Activated naive CD8-positive, alpha-beta T cell treated with anti-CD3 and anti-CD28 coated beads, Interleukin-2, amount 50 U/mL, for 24 hours (primary cell): ENCODE measurements at regions not wholly inside any gene's neighbourhood (a gene's known extent, or its start where the extent isn't known, plus 50 kb on each side); places are given as distances from the start of the nearest gene placed in this dataset.

Experiments
- ATAC-seq: fragments of 150-1000 bp; cut with Tn5 transposase; one replicate; pipeline ENCODE4 v1.10.0; 2021
- DNase-seq: peaks from one replicate; pipeline ENCODE4 v3.0.0; 2021
- H3K27ac Mint-ChIP-seq: one replicate; pipeline ENCODE4 v1.8.0; 2021; ENCODE audit warnings: mild to moderate bottlenecking, mixed read lengths
- H3K27me3 Mint-ChIP-seq: one replicate; pipeline ENCODE4 v1.8.0; 2021; ENCODE audit warnings: mixed read lengths
- H3K36me3 Mint-ChIP-seq: one replicate; pipeline ENCODE4 v1.8.0; 2021; ENCODE audit warnings: low read depth, mixed read lengths
- H3K4me1 Mint-ChIP-seq: one replicate; pipeline ENCODE4 v1.8.0; 2021; ENCODE audit warnings: mixed read lengths
- H3K4me3 Mint-ChIP-seq: one replicate; pipeline ENCODE4 v1.8.0; 2021; ENCODE audit warnings: mild to moderate bottlenecking, moderate library complexity, mixed read lengths
- H3K9me3 Mint-ChIP-seq: one replicate; pipeline ENCODE4 v1.8.0; 2021; ENCODE audit warnings: mixed read lengths

DNA sequence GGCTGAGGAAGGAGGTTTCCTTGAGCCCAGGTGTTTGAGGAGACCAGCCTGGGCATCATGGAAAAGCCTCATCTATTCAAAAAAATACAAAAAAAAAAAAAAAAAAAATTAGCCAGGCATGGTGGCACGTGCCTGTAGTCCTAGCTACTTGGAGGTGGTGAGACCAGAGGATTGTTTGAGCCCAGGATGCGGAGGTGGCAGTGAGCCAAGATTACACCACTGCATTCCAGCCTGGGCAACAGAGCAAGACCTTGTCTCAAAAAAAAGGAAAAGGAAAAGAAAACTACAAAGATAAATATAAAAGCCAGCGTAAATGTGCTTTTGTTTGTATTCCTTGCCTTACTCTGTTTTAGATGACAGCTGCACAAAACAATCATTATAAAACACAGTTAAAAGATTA lies 2249.2 kb upstream of the C9orf72 start:
- DNase-seq: no peak
- Mint-ChIP-seq H3K27me3 (no peaks in the 10 kb centered on the region), H3K27ac (no peak overlapping the region), H3K36me3 (no peaks in the 10 kb centered on the region), H3K9me3 (peaks cover 32% of the 10 kb centered on the region), H3K4me1 (no peaks in the 10 kb centered on the region), H3K4me3 (no peak overlapping the region)
- no peak for ATAC-seq

DNA sequence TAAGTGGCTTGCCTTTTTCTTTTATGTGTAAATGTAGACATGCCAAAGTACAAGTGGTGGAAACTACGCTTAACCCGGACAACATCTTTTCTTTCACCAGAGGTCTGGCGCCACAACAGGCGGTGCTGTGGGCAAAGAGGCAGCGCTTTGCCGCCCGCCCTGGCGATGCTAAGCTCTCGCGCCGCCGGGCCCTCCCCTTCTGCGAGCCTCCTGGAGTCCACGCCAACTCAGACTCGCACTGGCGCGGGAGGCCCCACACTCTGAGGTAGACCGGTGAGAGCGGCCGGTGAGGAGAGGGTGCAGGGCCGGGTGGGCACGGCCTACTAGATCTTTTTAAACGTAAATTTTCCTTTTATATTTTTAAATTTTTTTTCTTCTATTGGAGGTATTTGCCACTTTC lies 2253.1 kb upstream of the C9orf72 start:
- Mint-ChIP-seq H3K27me3 (no peaks in the 10 kb centered on the region), H3K4me3 (no peak overlapping the region), H3K4me1 (no peaks in the 10 kb centered on the region), H3K36me3 (no peaks in the 10 kb centered on the region), H3K9me3 (peaks cover 8% of the 10 kb centered on the region), H3K27ac (no peak overlapping the region)
- ATAC-seq (no peak), DNase-seq (no peak)

DNA sequence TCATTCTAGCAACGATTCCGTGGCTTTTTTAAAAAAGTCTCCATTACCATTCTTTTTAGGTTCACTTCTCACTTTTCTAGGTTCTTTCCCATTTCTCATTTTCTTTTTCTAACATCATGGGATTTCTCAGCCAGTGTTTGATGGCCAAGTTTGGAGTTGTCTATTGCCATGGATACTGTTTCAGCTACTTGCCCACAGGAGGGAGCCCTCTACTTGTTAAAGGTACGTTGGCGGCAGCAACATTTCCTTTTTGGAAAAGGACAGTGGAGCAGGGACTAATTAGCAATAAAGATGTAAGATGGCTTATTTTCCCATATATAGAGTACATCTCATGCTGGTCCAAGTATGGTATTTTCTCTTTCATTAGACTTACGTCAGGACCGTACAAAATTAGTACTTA lies 2257.5 kb upstream of the C9orf72 start:
- Mint-ChIP-seq H3K9me3 (peaks cover 8% of the 10 kb centered on the region), H3K27me3 (no peaks in the 10 kb centered on the region), H3K27ac (no peak overlapping the region), H3K4me3 (no peak overlapping the region), H3K4me1 (no peaks in the 10 kb centered on the region), H3K36me3 (no peaks in the 10 kb centered on the region)
- DNase-seq (no peak), ATAC-seq (no peak)

GRCh38 chr9:29838491-29839020 lies 2265.3 kb upstream of the C9orf72 start:
- H3K27me3 Mint-ChIP-seq: no peaks in the 10 kb centered on the region
- H3K4me3 Mint-ChIP-seq: no peak overlapping the region
- no peak for ATAC-seq
- peaks cover 6% of the 10 kb centered on the region for H3K9me3 Mint-ChIP-seq
- no peak for DNase-seq
- H3K4me1 Mint-ChIP-seq: no peaks in the 10 kb centered on the region
- H3K27ac Mint-ChIP-seq: no peak overlapping the region
- no peaks in the 10 kb centered on the region for H3K36me3 Mint-ChIP-seq

DNA sequence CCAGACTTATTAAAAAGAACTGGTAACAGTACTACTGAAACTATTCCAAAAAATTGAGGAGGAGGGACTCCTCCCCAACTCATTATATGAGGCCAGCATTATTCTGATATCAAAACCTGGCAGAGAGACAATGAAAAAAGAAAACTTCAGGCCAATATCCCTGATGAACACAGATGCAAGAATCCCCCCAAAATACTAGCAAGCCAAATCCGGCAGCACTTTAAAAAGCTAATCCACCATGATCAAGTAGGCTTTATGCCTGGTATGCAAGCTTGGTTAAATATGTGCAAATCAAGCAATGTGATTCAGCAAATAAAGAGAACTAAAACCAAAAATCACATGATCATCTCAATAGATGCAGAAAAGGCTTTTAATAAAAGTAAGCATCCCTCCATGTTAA lies 2271.0 kb upstream of the C9orf72 start:
- no peak overlapping the region for H3K4me3 Mint-ChIP-seq
- peaks cover 9% of the 10 kb centered on the region for H3K9me3 Mint-ChIP-seq
- ATAC-seq (no peak), DNase-seq (no peak)
- H3K27ac Mint-ChIP-seq: no peak overlapping the region
- no peaks in the 10 kb centered on the region for H3K36me3 Mint-ChIP-seq
- no peaks in the 10 kb centered on the region for H3K4me1 Mint-ChIP-seq
- H3K27me3 Mint-ChIP-seq: no peaks in the 10 kb centered on the region

DNA sequence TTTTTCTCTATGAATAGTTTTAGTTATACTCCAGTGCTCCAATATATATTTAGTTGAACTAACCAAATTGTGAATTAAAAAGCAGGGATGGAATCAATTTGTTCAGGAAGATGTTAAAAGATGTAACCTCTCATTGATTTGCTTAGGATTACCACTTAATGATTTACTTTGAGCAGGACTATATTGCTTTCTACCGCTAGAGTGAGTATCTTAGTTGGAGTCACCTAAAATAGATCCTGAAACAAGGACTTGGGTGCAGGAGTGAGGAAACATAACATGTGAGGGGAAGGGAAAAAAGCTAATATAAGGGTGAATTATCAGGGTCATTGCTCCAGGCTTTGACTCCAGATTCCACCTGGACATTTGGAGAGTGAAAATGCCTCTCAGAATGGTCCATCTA lies 2277.4 kb upstream of the C9orf72 start:
- Mint-ChIP-seq H3K27me3 (no peaks in the 10 kb centered on the region), H3K9me3 (peaks cover 4% of the 10 kb centered on the region)

DNA sequence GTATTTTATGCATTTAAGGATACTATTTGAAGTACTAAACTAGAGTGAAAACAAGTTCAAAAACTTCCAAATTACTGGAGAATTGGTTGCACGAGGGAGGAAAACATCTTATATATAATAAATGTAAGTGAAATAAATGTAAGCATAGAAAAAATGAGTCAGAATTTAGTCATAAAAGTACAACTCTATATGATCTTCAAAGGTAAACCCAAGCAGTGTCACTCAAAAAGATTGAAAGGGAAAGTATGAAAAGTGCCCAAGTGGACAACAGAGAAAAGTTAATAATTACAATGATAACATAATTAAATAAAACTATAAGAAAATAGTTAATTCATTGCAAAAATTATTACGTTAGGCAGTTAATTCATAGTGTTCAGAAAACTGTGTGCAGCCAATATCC lies 2288.5 kb upstream of the C9orf72 start:
- Mint-ChIP-seq H3K4me3 (no peak overlapping the region), H3K4me1 (no peaks in the 10 kb centered on the region), H3K9me3 (peaks cover 4% of the 10 kb centered on the region), H3K36me3 (no peaks in the 10 kb centered on the region), H3K27me3 (no peaks in the 10 kb centered on the region), H3K27ac (no peak overlapping the region)
- ATAC-seq: no peak
- no peak for DNase-seq

More for the DNA sequence above, 2277.4 kb upstream of the C9orf72 start:
- H3K36me3 Mint-ChIP-seq: no peaks in the 10 kb centered on the region
- H3K4me3 Mint-ChIP-seq: no peak overlapping the region
- DNase-seq: no peak
- no peak for ATAC-seq
- no peak overlapping the region for H3K27ac Mint-ChIP-seq
- no peaks in the 10 kb centered on the region for H3K4me1 Mint-ChIP-seq

DNA sequence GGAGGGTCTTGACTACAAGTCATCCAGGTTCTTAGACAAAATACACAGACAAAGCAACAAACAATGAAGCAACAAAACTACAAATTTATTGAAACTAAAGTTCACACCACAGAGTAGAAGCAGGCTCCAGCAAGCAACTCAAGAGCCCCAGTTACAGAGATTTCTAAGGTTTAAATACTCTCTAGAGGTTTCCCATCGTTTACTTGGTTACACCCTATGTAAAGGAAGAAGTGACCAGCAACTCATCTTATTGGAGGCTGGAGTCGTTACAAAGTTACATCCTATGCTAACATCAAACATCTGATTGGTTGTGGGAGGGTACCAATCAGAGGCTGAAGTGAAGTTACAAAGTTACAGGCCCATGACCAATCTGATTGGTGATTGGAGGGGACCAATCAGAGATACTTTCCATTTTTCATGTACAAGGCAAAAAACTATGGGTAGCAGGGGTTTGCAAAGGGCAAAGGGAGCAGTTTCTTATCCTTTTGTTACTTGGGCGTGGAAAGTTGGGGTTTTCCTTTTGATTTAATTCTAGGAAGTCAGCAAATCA lies 2292.6 kb upstream of the C9orf72 start:
- Mint-ChIP-seq H3K27me3 (no peaks in the 10 kb centered on the region), H3K4me1 (no peaks in the 10 kb centered on the region), H3K36me3 (no peaks in the 10 kb centered on the region), H3K27ac (no peak overlapping the region), H3K9me3 (peaks cover 14% of the 10 kb centered on the region), H3K4me3 (no peak overlapping the region)
- ATAC-seq (no peak), DNase-seq (no peak)

DNA sequence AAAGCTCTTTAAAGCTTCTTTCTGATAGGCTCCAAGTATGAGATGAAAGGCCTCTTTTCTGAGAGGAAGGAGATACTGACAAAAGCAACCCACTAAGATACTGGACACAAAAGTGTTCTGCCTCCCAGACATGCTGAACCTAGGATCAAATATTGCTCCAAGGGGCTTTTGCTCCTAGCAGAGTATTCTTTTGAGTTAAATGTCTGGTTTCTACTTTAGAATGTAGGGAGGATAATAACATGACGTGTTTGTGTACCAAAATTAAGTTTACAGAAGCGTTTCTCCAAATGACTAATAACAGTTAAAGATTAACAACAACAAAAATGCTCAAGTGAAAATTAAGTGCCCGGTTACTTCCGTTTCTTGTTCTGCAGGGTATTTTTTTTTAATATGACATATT lies 2293.3 kb upstream of the C9orf72 start:
- Mint-ChIP-seq H3K4me3 (no peak overlapping the region), H3K9me3 (peaks cover 14% of the 10 kb centered on the region), H3K36me3 (no peaks in the 10 kb centered on the region), H3K27ac (no peak overlapping the region), H3K4me1 (no peaks in the 10 kb centered on the region), H3K27me3 (no peaks in the 10 kb centered on the region)
- no peak for ATAC-seq
- DNase-seq: no peak

- DNase-seq (no peak), ATAC-seq (no peak)
- no peak overlapping the region for H3K27ac Mint-ChIP-seq
- H3K36me3 Mint-ChIP-seq: no peaks in the 10 kb centered on the region
- peaks cover 10% of the 10 kb centered on the region for H3K9me3 Mint-ChIP-seq
- H3K4me1 Mint-ChIP-seq: no peaks in the 10 kb centered on the region
- H3K27me3 Mint-ChIP-seq: no peaks in the 10 kb centered on the region
- H3K4me3 Mint-ChIP-seq: no peak overlapping the region
Observed at GRCh38 chr9:29873579-29873978, 2300.3 kb upstream of the C9orf72 start.

GRCh38 chr9:29875547-29875946 lies 2302.3 kb upstream of the C9orf72 start:
- Mint-ChIP-seq H3K27me3 (no peaks in the 10 kb centered on the region), H3K27ac (no peak overlapping the region), H3K36me3 (no peaks in the 10 kb centered on the region), H3K4me3 (no peak overlapping the region), H3K4me1 (no peaks in the 10 kb centered on the region), H3K9me3 (peaks cover 2% of the 10 kb centered on the region)
- ATAC-seq: no peak
- no peak for DNase-seq

- DNase-seq: no peak
- ATAC-seq: no peak
- no peak overlapping the region for H3K4me3 Mint-ChIP-seq
Observed at GRCh38 chr9:29882767-29883166, 2309.5 kb upstream of the C9orf72 start.

DNA sequence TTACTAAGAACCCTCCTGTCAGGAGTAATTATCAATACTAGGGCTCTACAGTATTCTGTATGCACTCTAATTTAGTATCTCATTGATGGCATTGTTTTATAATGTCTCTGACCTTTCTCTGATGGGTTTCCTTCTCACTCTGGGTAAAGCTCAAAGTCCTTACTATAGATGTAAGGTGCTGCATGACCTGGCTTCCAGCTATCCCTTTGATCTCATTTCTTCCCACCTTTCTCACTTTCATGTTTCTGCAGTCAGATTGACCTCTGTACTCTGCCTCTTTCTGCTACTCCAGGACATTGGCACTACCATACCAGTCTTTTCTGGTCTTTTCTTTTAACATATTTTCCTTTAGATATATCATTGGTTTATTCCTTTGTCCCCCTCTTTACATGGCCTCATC lies 2332.8 kb upstream of the C9orf72 start:
- peaks cover 4% of the 10 kb centered on the region for H3K9me3 Mint-ChIP-seq
- no peak for ATAC-seq
- H3K4me1 Mint-ChIP-seq: no peaks in the 10 kb centered on the region
- no peak overlapping the region for H3K4me3 Mint-ChIP-seq
- DNase-seq: no peak
- no peaks in the 10 kb centered on the region for H3K27me3 Mint-ChIP-seq
- no peak overlapping the region for H3K27ac Mint-ChIP-seq
- no peaks in the 10 kb centered on the region for H3K36me3 Mint-ChIP-seq

More at GRCh38 chr9:29882767-29883166, 2309.5 kb upstream of the C9orf72 start:
- no peaks in the 10 kb centered on the region for H3K9me3 Mint-ChIP-seq
- no peaks in the 10 kb centered on the region for H3K27me3 Mint-ChIP-seq
- H3K4me1 Mint-ChIP-seq: no peaks in the 10 kb centered on the region
- H3K27ac Mint-ChIP-seq: no peak overlapping the region
- no peaks in the 10 kb centered on the region for H3K36me3 Mint-ChIP-seq

GRCh38 chr9:29928072-29928471 lies 2354.8 kb upstream of the C9orf72 start:
- Mint-ChIP-seq H3K4me3 (no peak overlapping the region), H3K27me3 (no peaks in the 10 kb centered on the region), H3K9me3 (no peaks in the 10 kb centered on the region), H3K4me1 (no peaks in the 10 kb centered on the region), H3K36me3 (no peaks in the 10 kb centered on the region), H3K27ac (no peak overlapping the region)
- no peak for ATAC-seq
- no peak for DNase-seq

- Mint-ChIP-seq H3K27ac (no peak overlapping the region), H3K9me3 (peaks cover 19% of the 10 kb centered on the region), H3K4me3 (no peak overlapping the region), H3K36me3 (no peaks in the 10 kb centered on the region), H3K27me3 (no peaks in the 10 kb centered on the region), H3K4me1 (no peaks in the 10 kb centered on the region)
- DNase-seq (no peak), ATAC-seq (no peak)
Observed at GRCh38 chr9:29939559-29939958, 2366.3 kb upstream of the C9orf72 start.

DNA sequence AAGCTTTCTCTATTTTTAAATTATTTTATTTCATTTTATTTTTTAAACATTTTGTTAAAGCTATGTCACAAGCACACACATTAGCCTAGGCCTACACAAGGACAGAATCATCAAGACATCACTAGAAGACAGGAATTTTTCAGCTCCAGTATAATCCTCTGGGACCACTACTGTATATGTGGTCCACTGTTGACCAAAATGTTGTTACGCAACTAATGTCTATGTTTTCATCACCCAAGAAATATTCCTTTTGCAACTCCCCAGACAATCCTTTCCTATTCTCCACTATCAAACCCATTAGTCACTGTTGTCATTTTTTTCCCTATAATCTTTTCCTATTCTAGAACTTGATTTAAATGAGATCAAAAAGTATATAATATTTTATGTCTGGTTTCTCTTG lies 2371.7 kb upstream of the C9orf72 start:
- H3K27me3 Mint-ChIP-seq: no peaks in the 10 kb centered on the region
- no peaks in the 10 kb centered on the region for H3K36me3 Mint-ChIP-seq
- no peak overlapping the region for H3K27ac Mint-ChIP-seq
- DNase-seq: no peak
- H3K9me3 Mint-ChIP-seq: no peaks in the 10 kb centered on the region
- ATAC-seq: no peak
- no peaks in the 10 kb centered on the region for H3K4me1 Mint-ChIP-seq
- no peak overlapping the region for H3K4me3 Mint-ChIP-seq
